ENCODE measurements at regions not wholly inside any gene's neighbourhood (a gene's known extent, or its start where the extent isn't known, plus 50 kb on each side); places are given as distances from the start of the nearest gene placed in this dataset.

GRCh38 chr7:47634273-47634672 lies 52.4 kb upstream of the TNS3 start:
- Histone ChIP-seq H3K27me3 (no peaks in the 10 kb centered on the region), H3K4me1 (peaks cover 16 to 54% (median 40%) of the 10 kb centered on the region in 3 donors), H3K36me3 (no peaks in the 10 kb centered on the region), H3K4me3 (no peak overlapping the region), H3K27ac (peak overlapping the region in 1 of 4 donors; percentile 81), H3K9me3 (no peaks in the 10 kb centered on the region)
- no peak for TF ChIP-seq CTCF (IDR thresholded peaks at IDR 0.05)
- no peak for TF ChIP-seq POLR2A (IDR thresholded peaks at IDR 0.05)
- 83 to 85% methylated on average over 2 of the region's 2 CpGs for WGBS, 2 donors
- intact Hi-C loops (cut with DNase I): no loop called here
- DNase-seq: no peak

- 96% methylated on average over 6 to 10 of the region's 10 CpGs for WGBS, 2 donors
- no peaks in the 10 kb centered on the region for H3K36me3 ChIP-seq
- TF ChIP-seq POLR2A (IDR thresholded peaks at IDR 0.05): no peak
- TF ChIP-seq CTCF (IDR thresholded peaks at IDR 0.05): no peak
- H3K4me1 ChIP-seq: peaks cover 7 to 43% (median 31%) of the 10 kb centered on the region in 3 donors
- no peak overlapping the region for H3K27ac ChIP-seq
- DNase-seq: no peak
- no peaks in the 10 kb centered on the region for H3K9me3 ChIP-seq
- no peak overlapping the region for H3K4me3 ChIP-seq
- no peaks in the 10 kb centered on the region for H3K27me3 ChIP-seq
- intact Hi-C loops (cut with DNase I): no loop called here
Observed at GRCh38 chr7:47633134-47633533, 51.2 kb upstream of the TNS3 start.
